Neuronal stem cell (in vitro differentiated cells): ENCODE measurements at regions not wholly inside any gene's neighbourhood (a gene's known extent, or its start where the extent isn't known, plus 50 kb on each side); places are given as distances from the start of the nearest gene placed in this dataset.

Experiments used
- DNase-seq: peaks from one replicate; pipeline ENCODE4 v3.0.0-alpha.2; 2013; ENCODE audit warnings: low spot score
- H2AFZ ChIP-seq: one replicate; pipeline ENCODE4 v1.6.1; 2013; ENCODE audit warnings: mild to moderate bottlenecking, low read length, inconsistent platforms
- H2AK5ac ChIP-seq: 2 replicates; pipeline ENCODE4 v1.6.1; 2013; ENCODE audit warnings: low read depth, mild to moderate bottlenecking, inconsistent platforms, low read length, moderate library complexity, mixed read lengths
- H2BK120ac ChIP-seq: 2 replicates; pipeline ENCODE4 v1.6.1; 2013; ENCODE audit warnings: low read depth, mild to moderate bottlenecking, inconsistent platforms, low read length, moderate library complexity, mixed read lengths
- H2BK12ac ChIP-seq: one replicate; pipeline ENCODE4 v1.6.1; 2013; ENCODE audit warnings: low read length, inconsistent platforms
- H2BK15ac ChIP-seq: 2 replicates; pipeline ENCODE4 v1.6.1; 2013; ENCODE audit warnings: mild to moderate bottlenecking, low read length, inconsistent platforms, mixed read lengths
- H2BK5ac ChIP-seq: one replicate; pipeline ENCODE4 v1.6.1; 2013; ENCODE audit warnings: inconsistent platforms, mild to moderate bottlenecking, low read length, moderate library complexity
- H3K14ac ChIP-seq: one replicate; pipeline ENCODE4 v1.6.1; 2013; ENCODE audit warnings: low read length, inconsistent platforms
- H3K18ac ChIP-seq: 2 replicates; pipeline ENCODE4 v1.6.1; 2013; ENCODE audit warnings: low read length, inconsistent platforms
- H3K23ac ChIP-seq: 2 replicates; pipeline ENCODE4 v1.6.1; 2013; ENCODE audit warnings: low read depth, mild to moderate bottlenecking, mixed read lengths, low read length, inconsistent platforms; ENCODE audit not compliant: poor library complexity
- H3K27ac ChIP-seq: replicated peaks from 3 replicates; pipeline ENCODE4 v1.5.1; 2013; ENCODE audit warnings: low read length, inconsistent platforms
- H3K27me3 ChIP-seq, 3 experiments: 2 replicates each; pipeline ENCODE4 v1.6.1; 2013; ENCODE audit warnings: low read length in 3 of 3, mild to moderate bottlenecking in 2 of 3, inconsistent platforms in 1 of 3, low read depth in 1 of 3, mixed read lengths in 1 of 3, moderate library complexity in 1 of 3; ENCODE audit not compliant: control insufficient read depth in 3 of 3, insufficient read depth in 3 of 3
- H3K36me3 ChIP-seq, 2 donors: replicated peaks in 1 of 2; 2 replicates each; pipeline ENCODE4 v1.6.1; 2013; ENCODE audit warnings: low read length in 2 of 2; ENCODE audit not compliant: control insufficient read depth in 2 of 2, insufficient read depth in 2 of 2
- H3K4ac ChIP-seq: 2 replicates; pipeline ENCODE4 v1.6.1; 2013; ENCODE audit warnings: inconsistent platforms, mild to moderate bottlenecking, low read length, moderate library complexity
- H3K4me1 ChIP-seq, 2 donors: 1 replicate in 1 of 2; 2 replicates in 1 of 2; pipeline ENCODE4 v1.6.1; 2013; ENCODE audit warnings: low read length in 2 of 2, low read depth in 1 of 2; ENCODE audit not compliant: control insufficient read depth in 2 of 2, insufficient read depth in 1 of 2
- H3K4me2 ChIP-seq: one replicate; pipeline ENCODE4 v1.6.1; 2013; ENCODE audit warnings: mild to moderate bottlenecking, low read length, inconsistent platforms; ENCODE audit not compliant: insufficient read depth, poor library complexity, severe bottlenecking
- H3K4me3 ChIP-seq, 2 donors: 2 replicates each; pipeline ENCODE4 v1.5.1; 2013; ENCODE audit warnings: low read length in 2 of 2, mild to moderate bottlenecking in 2 of 2, inconsistent platforms in 1 of 2, moderate library complexity in 1 of 2
- H3K79me1 ChIP-seq: one replicate; pipeline ENCODE4 v1.6.1; 2013; ENCODE audit warnings: low read depth, mild to moderate bottlenecking, inconsistent platforms, low read length, moderate library complexity
- H3K9ac ChIP-seq: one replicate; pipeline ENCODE4 v1.6.1; 2013; ENCODE audit warnings: mild to moderate bottlenecking, low read depth, low read length, inconsistent platforms; ENCODE audit not compliant: poor library complexity
- H3K9me3 ChIP-seq, 2 donors: replicated peaks in 1 of 2; 2 replicates each; pipeline versions ENCODE3 to v1.6.1; 2013; ENCODE audit warnings: low read length in 2 of 2, mild to moderate bottlenecking in 2 of 2, inconsistent platforms in 1 of 2, low read depth in 1 of 2, mixed read lengths in 1 of 2, moderate library complexity in 1 of 2; ENCODE audit not compliant: control insufficient read depth in 2 of 2, insufficient read depth in 1 of 2
- H4K8ac ChIP-seq: one replicate; pipeline ENCODE4 v1.6.1; 2013; ENCODE audit warnings: low read depth, mild to moderate bottlenecking, inconsistent platforms, low read length, moderate library complexity
- H4K91ac ChIP-seq: one replicate; pipeline ENCODE4 v1.6.1; 2013; ENCODE audit warnings: low read length, low read depth, mild to moderate bottlenecking, inconsistent platforms; ENCODE audit not compliant: poor library complexity
- WGBS, 2 donors: extraction: QIAGEN DNeasy Blood & Tissue Kit; methylation state at CpG; one replicate each; pipeline ENCODE4 v1.1.7; 2013; ENCODE audit warnings: missing lambda C conversion rate in 2 of 2, mixed read lengths in 1 of 2; ENCODE audit not compliant: insufficient read length in 2 of 2, insufficient replicate concordance in 1 of 2; ENCODE audit errors: extremely low coverage in 2 of 2; 5-methylcytosine and 5-hydroxymethylcytosine counted together

- H2AFZ ChIP-seq = no peak overlapping the region
- H3K4me2 ChIP-seq = no peak overlapping the region
- H3K23ac ChIP-seq = no peak overlapping the region
- no peak overlapping the region for H2BK15ac ChIP-seq
- H3K36me3 ChIP-seq = no peaks in the 10 kb centered on the region
- H3K9me3 ChIP-seq = no peaks in the 10 kb centered on the region
- peaks cover 0 to 2% of the 10 kb centered on the region in 2 donors for H3K4me1 ChIP-seq
- no peak overlapping the region for H3K9ac ChIP-seq
- no peak overlapping the region for H4K91ac ChIP-seq
- H3K14ac ChIP-seq = no peak overlapping the region
- H3K79me1 ChIP-seq = no peaks in the 10 kb centered on the region
- no peak overlapping the region for H3K18ac ChIP-seq
- H3K27me3 ChIP-seq = no peaks in the 10 kb centered on the region
- H2BK5ac ChIP-seq = no peak overlapping the region
- 100% methylated on average over 1 of the region's 6 CpGs; no CpG with 5 or more reads in 1 of the 2 donors for WGBS, 2 donors
- DNase-seq = no peak
- H2AK5ac ChIP-seq = no peak overlapping the region
- H3K4me3 ChIP-seq = no peak overlapping the region
- H2BK120ac ChIP-seq = no peak overlapping the region
- no peak overlapping the region for H3K27ac ChIP-seq
- H3K4ac ChIP-seq = no peak overlapping the region
- H4K8ac ChIP-seq = no peak overlapping the region
- no peak overlapping the region for H2BK12ac ChIP-seq
These were observed 97.8 kb upstream of the ANK2 start for GRCh38 chr4:112951362-112952312.

- Histone ChIP-seq H3K4ac (no peak overlapping the region), H3K4me1 (peaks cover 0 to 2% of the 10 kb centered on the region in 2 donors), H2AK5ac (no peak overlapping the region), H3K79me1 (no peaks in the 10 kb centered on the region), H2AFZ (no peak overlapping the region), H4K91ac (no peak overlapping the region), H3K14ac (no peak overlapping the region), H2BK120ac (no peak overlapping the region), H4K8ac (no peak overlapping the region), H3K4me2 (no peak overlapping the region), H3K9me3 (no peaks in the 10 kb centered on the region), H2BK12ac (no peak overlapping the region), H3K9ac (no peak overlapping the region), H3K23ac (no peak overlapping the region), H3K27me3 (no peaks in the 10 kb centered on the region), H2BK15ac (no peak overlapping the region), H3K4me3 (no peak overlapping the region), H2BK5ac (no peak overlapping the region), H3K36me3 (no peaks in the 10 kb centered on the region), H3K27ac (no peak overlapping the region), H3K18ac (no peak overlapping the region)
- DNase-seq = no peak
- WGBS, 2 donors = no CpG with 5 or more reads among the region's 1 CpG
These were observed 97.1 kb upstream of the ANK2 start for GRCh38 chr4:112952313-112952700.

- WGBS, 2 donors = no CpG with 5 or more reads among the region's 3 CpGs
- no peak overlapping the region for H3K27ac ChIP-seq
- H3K4me1 ChIP-seq = peaks cover 0 to 2% of the 10 kb centered on the region in 2 donors
These were observed 96.2 kb upstream of the ANK2 start for GRCh38 chr4:112953262-112953661.

GRCh38 chr4:112954286-112954685 is 95.2 kb upstream of the ANK2 start:
- Histone ChIP-seq H2AFZ (no peak overlapping the region), H3K4me1 (peaks cover 0 to 2% of the 10 kb centered on the region in 2 donors), H4K91ac (no peak overlapping the region), H3K18ac (no peak overlapping the region), H2BK120ac (no peak overlapping the region), H3K4me3 (no peak overlapping the region), H2AK5ac (no peak overlapping the region), H3K79me1 (no peaks in the 10 kb centered on the region), H2BK15ac (no peak overlapping the region), H3K36me3 (no peaks in the 10 kb centered on the region), H2BK12ac (no peak overlapping the region), H3K23ac (no peak overlapping the region), H3K9ac (no peak overlapping the region), H3K27me3 (no peaks in the 10 kb centered on the region), H3K4ac (no peak overlapping the region), H3K14ac (no peak overlapping the region), H3K27ac (no peak overlapping the region), H2BK5ac (no peak overlapping the region), H3K4me2 (no peak overlapping the region), H3K9me3 (no peaks in the 10 kb centered on the region), H4K8ac (no peak overlapping the region)
- no CpG with 5 or more reads among the region's 1 CpG for WGBS, 2 donors
- no peak for DNase-seq

More at GRCh38 chr4:112953262-112953661, 96.2 kb upstream of the ANK2 start:
- no peaks in the 10 kb centered on the region for H3K79me1 ChIP-seq
- no peaks in the 10 kb centered on the region for H3K9me3 ChIP-seq
- no peak overlapping the region for H3K4me2 ChIP-seq
- no peak overlapping the region for H4K91ac ChIP-seq
- no peak overlapping the region for H2BK12ac ChIP-seq
- no peak overlapping the region for H2BK120ac ChIP-seq
- no peaks in the 10 kb centered on the region for H3K27me3 ChIP-seq
- no peak overlapping the region for H3K14ac ChIP-seq
- no peaks in the 10 kb centered on the region for H3K36me3 ChIP-seq
- no peak overlapping the region for H2BK5ac ChIP-seq
- no peak overlapping the region for H3K18ac ChIP-seq
- DNase-seq = no peak
- H3K9ac ChIP-seq = no peak overlapping the region
- H2AFZ ChIP-seq = no peak overlapping the region
- H3K23ac ChIP-seq = no peak overlapping the region
- no peak overlapping the region for H4K8ac ChIP-seq
- H2AK5ac ChIP-seq = no peak overlapping the region
- no peak overlapping the region for H2BK15ac ChIP-seq
- H3K4me3 ChIP-seq = no peak overlapping the region
- H3K4ac ChIP-seq = no peak overlapping the region
